ENCODE measurements at regions not wholly inside any gene's neighbourhood (a gene's known extent, or its start where the extent isn't known, plus 50 kb on each side); places are given as distances from the start of the nearest gene placed in this dataset.

DNA sequence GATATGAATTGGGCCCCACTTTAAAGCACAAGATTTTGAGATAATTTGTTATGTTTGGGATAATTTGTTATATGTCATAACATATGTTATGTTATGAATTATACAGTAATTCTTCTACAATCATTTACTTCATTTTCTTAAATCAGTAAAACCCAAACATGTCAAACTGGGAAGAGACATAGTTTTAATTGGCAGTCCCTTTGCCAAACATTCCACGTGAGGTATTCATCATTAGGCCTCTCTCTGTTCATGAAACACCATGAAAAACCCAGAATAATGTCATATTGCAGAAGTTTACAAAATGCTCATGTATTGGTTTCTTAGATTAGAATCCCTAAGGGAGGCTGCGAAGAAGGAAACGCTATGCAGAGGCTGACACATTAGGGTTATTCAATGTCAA lies 89.4 kb upstream of the PDE10A start:
- no peak for FAIRE-seq

More for the DNA sequence above, 89.4 kb upstream of the PDE10A start:
- Histone ChIP-seq H3K4me1 (ENCODE audit: control insufficient read depth, extremely low read depth, insufficient read depth, low read length) (no peaks in the 10 kb centered on the region), H3K9me1 (replicated peaks; ENCODE audit: control insufficient read depth, extremely low read depth, insufficient read depth, low read length) (no peaks in the 10 kb centered on the region), H3K79me2 (ENCODE audit: control insufficient read depth, insufficient read depth, low read length) (no peaks in the 10 kb centered on the region), H2AFZ (ENCODE audit: low read depth, low read length) (no peak overlapping the region), H3K4me3 (replicated peaks in 1 of 3; ENCODE audit: insufficient read depth in 1 of 3, low read depth in 1 of 3, low read length in 3 of 3) (no peak overlapping the region), H3K9ac (replicated peaks; ENCODE audit: extremely low read depth, insufficient read depth, low read length) (no peak overlapping the region), H3K9me3 (replicated peaks; ENCODE audit: control insufficient read depth, insufficient read depth, low read length) (no peaks in the 10 kb centered on the region), H3K27ac (ENCODE audit: insufficient read depth, low read depth, low read length) (no peak overlapping the region), H4K20me1 (replicated peaks; ENCODE audit: control insufficient read depth, extremely low read depth, insufficient read depth, low read length) (no peaks in the 10 kb centered on the region), H3K4me2 (ENCODE audit: insufficient read depth, low read length) (no peak overlapping the region), H3K36me3 (ENCODE audit: control insufficient read depth in 2 of 2, extremely low read depth in 1 of 2, insufficient read depth in 2 of 2, low read length in 2 of 2) (no peaks in the 10 kb centered on the region), H3K27me3 (ENCODE audit: control insufficient read depth in 2 of 2, insufficient read depth in 2 of 2, low read length in 2 of 2) (peaks cover 0 to 4% of the 10 kb centered on the region in 2 experiments)
- no TSS peak for BruUV-seq (replicated peaks)
- dilution Hi-C loops (cut with MboI; ENCODE audit: extremely low pct_ligation_motif_present, low sequenced_read_pairs) = no loop called here
- DNase-seq (ENCODE audit: low read depth, low spot score) = no peak
- intact Hi-C loops (cut with micrococcal nuclease) = no loop called here
- CTCF ChIA-PET = no interaction called here
- POLR2A ChIA-PET = no interaction called here
- TF ChIP-seq MYC (IDR thresholded peaks at IDR 0.05; ENCODE audit: low read depth, low read length) = no peak
- TF ChIP-seq EZH2 (IDR thresholded peaks at IDR 0.05; ENCODE audit: borderline replicate concordance, low read depth, low read length, severe bottlenecking) = no peak
- no peak for TF ChIP-seq FOS (IDR thresholded peaks at IDR 0.05; ENCODE audit: borderline replicate concordance, insufficient read depth, low read length)
- no peak for TF ChIP-seq CTCF (IDR thresholded peaks at IDR 0.05; ENCODE audit: extremely low read depth in 1 of 2, insufficient read depth in 1 of 2, low read depth in 1 of 2, low read length in 2 of 2)
- TF ChIP-seq, protein P1, sequence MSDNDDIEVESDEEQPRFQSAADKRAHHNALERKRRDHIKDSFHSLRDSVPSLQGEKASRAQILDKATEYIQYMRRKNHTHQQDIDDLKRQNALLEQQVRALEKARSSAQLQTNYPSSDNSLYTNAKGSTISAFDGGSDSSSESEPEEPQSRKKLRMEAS (IDR thresholded peaks at IDR 0.05; ENCODE audit: insufficient read depth, insufficient read length) = no peak
- no peak for TF ChIP-seq POLR2AphosphoS5 (IDR thresholded peaks at IDR 0.05; ENCODE audit: insufficient read depth, low read depth, low read length)
- no peak for TF ChIP-seq POLR2A (IDR thresholded peaks at IDR 0.05; ENCODE audit: low read depth, low read length)
- TF ChIP-seq JUN (IDR thresholded peaks at IDR 0.05; ENCODE audit: borderline replicate concordance, insufficient read depth, insufficient read length, low read depth) = no peak
- TF ChIP-seq GATA2 (IDR thresholded peaks at IDR 0.05; ENCODE audit: insufficient read depth, insufficient read length, low read depth, low read length) = no peak

All from endothelial cell of umbilical vein (primary cell).